Suprapubic skin (tissue), 3 donors: ENCODE measurements at regions not wholly inside any gene's neighbourhood (a gene's known extent, or its start where the extent isn't known, plus 50 kb on each side); places are given as distances from the start of the nearest gene placed in this dataset.

ENCODE experiments used
- EP300 ChIP-seq: sonication (generic); formaldehyde crosslinking; IDR thresholded peaks from one replicate; pipeline ENCODE4 v1.6.1; 2017; ENCODE audit warnings: antibody characterized with exemption
- POLR2A ChIP-seq, 2 donors: fragments of 450-650 bp; IDR thresholded peaks; one replicate each; pipeline ENCODE4 v1.6.1; 2017; ENCODE audit warnings: antibody characterized with exemption in 2 of 2, mild to moderate bottlenecking in 2 of 2, moderate library complexity in 2 of 2
- TF ChIP-seq, protein P1 (sequence below), 2 donors: fragments of 200-600 bp in 1 of 2; fragments of 450-650 bp in 1 of 2; sonication (generic) in 1 of 2; IDR thresholded peaks; one replicate each; pipeline ENCODE4 v1.5.1; 2016 to 2019; ENCODE audit warnings: antibody characterized with exemption in 2 of 2, mild to moderate bottlenecking in 1 of 2, moderate library complexity in 1 of 2

GRCh38 chr12:92540782-92541423 lies 161.9 kb upstream of the PLEKHG7 start:
- TF ChIP-seq POLR2A (IDR thresholded peaks at IDR 0.05) = no peak
- TF ChIP-seq, protein P1, sequence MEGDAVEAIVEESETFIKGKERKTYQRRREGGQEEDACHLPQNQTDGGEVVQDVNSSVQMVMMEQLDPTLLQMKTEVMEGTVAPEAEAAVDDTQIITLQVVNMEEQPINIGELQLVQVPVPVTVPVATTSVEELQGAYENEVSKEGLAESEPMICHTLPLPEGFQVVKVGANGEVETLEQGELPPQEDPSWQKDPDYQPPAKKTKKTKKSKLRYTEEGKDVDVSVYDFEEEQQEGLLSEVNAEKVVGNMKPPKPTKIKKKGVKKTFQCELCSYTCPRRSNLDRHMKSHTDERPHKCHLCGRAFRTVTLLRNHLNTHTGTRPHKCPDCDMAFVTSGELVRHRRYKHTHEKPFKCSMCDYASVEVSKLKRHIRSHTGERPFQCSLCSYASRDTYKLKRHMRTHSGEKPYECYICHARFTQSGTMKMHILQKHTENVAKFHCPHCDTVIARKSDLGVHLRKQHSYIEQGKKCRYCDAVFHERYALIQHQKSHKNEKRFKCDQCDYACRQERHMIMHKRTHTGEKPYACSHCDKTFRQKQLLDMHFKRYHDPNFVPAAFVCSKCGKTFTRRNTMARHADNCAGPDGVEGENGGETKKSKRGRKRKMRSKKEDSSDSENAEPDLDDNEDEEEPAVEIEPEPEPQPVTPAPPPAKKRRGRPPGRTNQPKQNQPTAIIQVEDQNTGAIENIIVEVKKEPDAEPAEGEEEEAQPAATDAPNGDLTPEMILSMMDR (IDR thresholded peaks at IDR 0.05) = no peak
- TF ChIP-seq EP300 = no peak
